Vagina (tissue), 2 donors: ENCODE measurements at regions not wholly inside any gene's neighbourhood (a gene's known extent, or its start where the extent isn't known, plus 50 kb on each side); places are given as distances from the start of the nearest gene placed in this dataset.

ENCODE experiments used
- POLR2A ChIP-seq, 2 donors: fragments of 450-650 bp; IDR thresholded peaks; one replicate each; pipeline ENCODE4 v1.6.1; 2017; ENCODE audit warnings: antibody characterized with exemption in 2 of 2, mild to moderate bottlenecking in 2 of 2, moderate library complexity in 2 of 2
- POLR2AphosphoS5 ChIP-seq, 2 donors: sonication (generic); formaldehyde crosslinking; IDR thresholded peaks; one replicate each; pipeline ENCODE4 v1.9.0; 2017; ENCODE audit warnings: antibody characterized with exemption in 2 of 2, mild to moderate bottlenecking in 2 of 2, low read depth in 1 of 2; ENCODE audit not compliant: insufficient read depth in 1 of 2
- TF ChIP-seq, protein P1 (sequence below), 3 experiments: fragments of 450-650 bp in 2 of 3; fragments of 200-600 bp in 1 of 3; sonication (generic) in 1 of 3; IDR thresholded peaks; one replicate each; pipeline ENCODE4 v1.5.1; 2017 to 2019; ENCODE audit warnings: antibody characterized with exemption in 3 of 3, mild to moderate bottlenecking in 2 of 3, moderate library complexity in 2 of 3

DNA sequence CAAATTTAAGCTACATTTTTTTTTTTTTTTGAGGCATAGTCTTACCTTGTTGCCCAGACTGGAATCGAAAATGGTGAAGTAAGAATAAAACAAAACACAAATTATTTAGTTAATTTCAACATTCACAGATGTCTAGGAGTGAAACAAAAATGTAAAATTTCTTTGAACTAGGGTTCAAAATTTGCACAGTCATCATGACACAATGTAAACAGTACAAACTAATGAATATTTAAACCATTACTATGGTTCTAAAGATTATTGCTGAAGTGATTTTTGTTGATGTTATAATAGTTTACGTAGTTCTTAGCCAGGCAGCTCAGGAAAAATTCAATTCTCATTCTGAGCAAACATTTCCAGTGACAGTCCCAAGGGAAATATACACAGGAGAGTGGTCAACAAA lies 633.1 kb downstream of the GRXCR1 start:
- TF ChIP-seq, protein P1, sequence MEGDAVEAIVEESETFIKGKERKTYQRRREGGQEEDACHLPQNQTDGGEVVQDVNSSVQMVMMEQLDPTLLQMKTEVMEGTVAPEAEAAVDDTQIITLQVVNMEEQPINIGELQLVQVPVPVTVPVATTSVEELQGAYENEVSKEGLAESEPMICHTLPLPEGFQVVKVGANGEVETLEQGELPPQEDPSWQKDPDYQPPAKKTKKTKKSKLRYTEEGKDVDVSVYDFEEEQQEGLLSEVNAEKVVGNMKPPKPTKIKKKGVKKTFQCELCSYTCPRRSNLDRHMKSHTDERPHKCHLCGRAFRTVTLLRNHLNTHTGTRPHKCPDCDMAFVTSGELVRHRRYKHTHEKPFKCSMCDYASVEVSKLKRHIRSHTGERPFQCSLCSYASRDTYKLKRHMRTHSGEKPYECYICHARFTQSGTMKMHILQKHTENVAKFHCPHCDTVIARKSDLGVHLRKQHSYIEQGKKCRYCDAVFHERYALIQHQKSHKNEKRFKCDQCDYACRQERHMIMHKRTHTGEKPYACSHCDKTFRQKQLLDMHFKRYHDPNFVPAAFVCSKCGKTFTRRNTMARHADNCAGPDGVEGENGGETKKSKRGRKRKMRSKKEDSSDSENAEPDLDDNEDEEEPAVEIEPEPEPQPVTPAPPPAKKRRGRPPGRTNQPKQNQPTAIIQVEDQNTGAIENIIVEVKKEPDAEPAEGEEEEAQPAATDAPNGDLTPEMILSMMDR (IDR thresholded peaks at IDR 0.05) = no peak
- TF ChIP-seq POLR2AphosphoS5 (IDR thresholded peaks at IDR 0.05; ENCODE audit: insufficient read depth in 1 of 2, low read depth in 1 of 2) (no peak), POLR2A (IDR thresholded peaks at IDR 0.05) (no peak)
